ENCODE measurements at regions not wholly inside any gene's neighbourhood (a gene's known extent, or its start where the extent isn't known, plus 50 kb on each side); places are given as distances from the start of the nearest gene placed in this dataset.

- no peaks in the 10 kb centered on the region for H3K4me1 ChIP-seq (ENCODE audit: insufficient read depth)
- TF ChIP-seq CTCF (IDR thresholded peaks at IDR 0.05; ENCODE audit: poor library complexity) (no peak), EZH2phosphoT487 (IDR thresholded peaks at IDR 0.05; ENCODE audit: low read depth, severe bottlenecking, unreplicated experiment) (no peak), EZH2 (IDR thresholded peaks at IDR 0.05; ENCODE audit: borderline replicate concordance) (no peak)
- H3K4me2 ChIP-seq = no peak overlapping the region
- H3K27me3 ChIP-seq = no peaks in the 10 kb centered on the region
- H3K79me2 ChIP-seq = no peaks in the 10 kb centered on the region
- H3K9me2 ChIP-seq (replicated peaks; ENCODE audit: insufficient read depth) = no peaks in the 10 kb centered on the region
- H3K9me3 ChIP-seq (ENCODE audit: low read depth) = no peaks in the 10 kb centered on the region
- no peak for DNase-seq (ENCODE audit: low spot score)
- no peak overlapping the region for H3K4me3 ChIP-seq
- H3K27ac ChIP-seq = no peak overlapping the region
- no peak overlapping the region for H2AFZ ChIP-seq
- no peaks in the 10 kb centered on the region for H4K20me1 ChIP-seq (ENCODE audit: insufficient read depth, poor library complexity, severe bottlenecking)
- 100% methylated on average over 1 of the region's 1 CpG for WGBS (ENCODE audit: low lambda C conversion rate, missing lambda C conversion rate)
- no peaks in the 10 kb centered on the region for H3K36me3 ChIP-seq (replicated peaks; ENCODE audit: insufficient read depth, low read depth)
Measured at GRCh38 chr15:47988564-47988963, 132.2 kb upstream of the SLC24A5 start.

GRCh38 chr15:47990821-47991220 is 130.0 kb upstream of the SLC24A5 start:
- no peaks in the 10 kb centered on the region for H3K36me3 ChIP-seq (replicated peaks; ENCODE audit: insufficient read depth, low read depth)
- no peaks in the 10 kb centered on the region for H3K4me1 ChIP-seq (ENCODE audit: insufficient read depth)
- no peaks in the 10 kb centered on the region for H4K20me1 ChIP-seq (ENCODE audit: insufficient read depth, poor library complexity, severe bottlenecking)
- WGBS (ENCODE audit: low lambda C conversion rate, missing lambda C conversion rate) = 93% methylated on average over 2 of the region's 2 CpGs
- no peak overlapping the region for H3K4me3 ChIP-seq
- peaks cover 6% of the 10 kb centered on the region for H3K27me3 ChIP-seq
- no peak for DNase-seq (ENCODE audit: low spot score)
- no peaks in the 10 kb centered on the region for H3K9me2 ChIP-seq (replicated peaks; ENCODE audit: insufficient read depth)
- H3K79me2 ChIP-seq = no peaks in the 10 kb centered on the region
- no peak overlapping the region for H2AFZ ChIP-seq
- no peak overlapping the region for H3K27ac ChIP-seq
- no peak for TF ChIP-seq EZH2phosphoT487 (IDR thresholded peaks at IDR 0.05; ENCODE audit: low read depth, severe bottlenecking, unreplicated experiment)
- no peak for TF ChIP-seq EZH2 (IDR thresholded peaks at IDR 0.05; ENCODE audit: borderline replicate concordance)
- no peak for TF ChIP-seq CTCF (IDR thresholded peaks at IDR 0.05; ENCODE audit: poor library complexity)
- H3K4me2 ChIP-seq = no peak overlapping the region
- H3K9me3 ChIP-seq (ENCODE audit: low read depth) = no peaks in the 10 kb centered on the region

- Histone ChIP-seq H3K27me3 (peaks cover 6% of the 10 kb centered on the region), H4K20me1 (ENCODE audit: insufficient read depth, poor library complexity, severe bottlenecking) (no peaks in the 10 kb centered on the region), H3K9me3 (ENCODE audit: low read depth) (no peaks in the 10 kb centered on the region), H2AFZ (no peak overlapping the region), H3K4me2 (no peak overlapping the region), H3K4me3 (no peak overlapping the region), H3K9me2 (replicated peaks; ENCODE audit: insufficient read depth) (no peaks in the 10 kb centered on the region), H3K79me2 (no peaks in the 10 kb centered on the region), H3K27ac (no peak overlapping the region), H3K36me3 (replicated peaks; ENCODE audit: insufficient read depth, low read depth) (no peaks in the 10 kb centered on the region), H3K4me1 (ENCODE audit: insufficient read depth) (no peaks in the 10 kb centered on the region)
- TF ChIP-seq CTCF (IDR thresholded peaks at IDR 0.05; ENCODE audit: poor library complexity) = no peak
- TF ChIP-seq EZH2 (IDR thresholded peaks at IDR 0.05; ENCODE audit: borderline replicate concordance) = no peak
- no peak for TF ChIP-seq EZH2phosphoT487 (IDR thresholded peaks at IDR 0.05; ENCODE audit: low read depth, severe bottlenecking, unreplicated experiment)
- WGBS (ENCODE audit: low lambda C conversion rate, missing lambda C conversion rate) = 75% methylated on average over 4 of the region's 4 CpGs
- no peak for DNase-seq (ENCODE audit: low spot score)
Measured at GRCh38 chr15:47991357-47991756, 129.4 kb upstream of the SLC24A5 start.

- no peaks in the 10 kb centered on the region for H4K20me1 ChIP-seq (ENCODE audit: insufficient read depth, poor library complexity, severe bottlenecking)
- no peak overlapping the region for H3K4me3 ChIP-seq
- 61% methylated on average over 5 of the region's 5 CpGs for WGBS (ENCODE audit: low lambda C conversion rate, missing lambda C conversion rate)
- no peaks in the 10 kb centered on the region for H3K36me3 ChIP-seq (replicated peaks; ENCODE audit: insufficient read depth, low read depth)
- peaks cover 10% of the 10 kb centered on the region for H3K4me1 ChIP-seq (ENCODE audit: insufficient read depth)
- TF ChIP-seq EZH2phosphoT487 (IDR thresholded peaks at IDR 0.05; ENCODE audit: low read depth, severe bottlenecking, unreplicated experiment) (no peak), EZH2 (IDR thresholded peaks at IDR 0.05; ENCODE audit: borderline replicate concordance) (no peak), CTCF (IDR thresholded peaks at IDR 0.05; ENCODE audit: poor library complexity) (no peak)
- no peak for DNase-seq (ENCODE audit: low spot score)
- H2AFZ ChIP-seq = no peak overlapping the region
- no peaks in the 10 kb centered on the region for H3K9me3 ChIP-seq (ENCODE audit: low read depth)
- H3K9me2 ChIP-seq (replicated peaks; ENCODE audit: insufficient read depth) = no peaks in the 10 kb centered on the region
- no peaks in the 10 kb centered on the region for H3K79me2 ChIP-seq
- no peak overlapping the region for H3K27ac ChIP-seq
- H3K27me3 ChIP-seq = peaks cover 6% of the 10 kb centered on the region
- H3K4me2 ChIP-seq = no peak overlapping the region
Measured at GRCh38 chr15:47993051-47993450, 127.7 kb upstream of the SLC24A5 start.
